ENCODE measurements at regions not wholly inside any gene's neighbourhood (a gene's known extent, or its start where the extent isn't known, plus 50 kb on each side); places are given as distances from the start of the nearest gene placed in this dataset.

GRCh38 chr5:111887706-111888105, 130.7 kb upstream of the NREP start:
- no peaks in the 10 kb centered on the region for H3K79me2 ChIP-seq (ENCODE audit: insufficient read depth, low read length)
- no peak overlapping the region for H2AFZ ChIP-seq (ENCODE audit: low read length)
- H4K20me1 ChIP-seq (ENCODE audit: insufficient read depth, low read length) = no peaks in the 10 kb centered on the region
- H3K36me3 ChIP-seq (ENCODE audit: insufficient read depth, low read length) = no peaks in the 10 kb centered on the region
- H3K27ac ChIP-seq (ENCODE audit: low read depth, low read length) = no peak overlapping the region
- H3K4me2 ChIP-seq (ENCODE audit: insufficient read depth, low read length) = no peak overlapping the region
- no peak for DNase-seq (ENCODE audit: insufficient read length, low spot score, missing footprints)
- H3K27me3 ChIP-seq (ENCODE audit: insufficient read depth, low read length) = no peaks in the 10 kb centered on the region
- no peak overlapping the region for H3K4me3 ChIP-seq (ENCODE audit: insufficient read depth, low read length)
- no peaks in the 10 kb centered on the region for H3K4me1 ChIP-seq (ENCODE audit: insufficient read depth, low read length)
- TF ChIP-seq, protein P1, sequence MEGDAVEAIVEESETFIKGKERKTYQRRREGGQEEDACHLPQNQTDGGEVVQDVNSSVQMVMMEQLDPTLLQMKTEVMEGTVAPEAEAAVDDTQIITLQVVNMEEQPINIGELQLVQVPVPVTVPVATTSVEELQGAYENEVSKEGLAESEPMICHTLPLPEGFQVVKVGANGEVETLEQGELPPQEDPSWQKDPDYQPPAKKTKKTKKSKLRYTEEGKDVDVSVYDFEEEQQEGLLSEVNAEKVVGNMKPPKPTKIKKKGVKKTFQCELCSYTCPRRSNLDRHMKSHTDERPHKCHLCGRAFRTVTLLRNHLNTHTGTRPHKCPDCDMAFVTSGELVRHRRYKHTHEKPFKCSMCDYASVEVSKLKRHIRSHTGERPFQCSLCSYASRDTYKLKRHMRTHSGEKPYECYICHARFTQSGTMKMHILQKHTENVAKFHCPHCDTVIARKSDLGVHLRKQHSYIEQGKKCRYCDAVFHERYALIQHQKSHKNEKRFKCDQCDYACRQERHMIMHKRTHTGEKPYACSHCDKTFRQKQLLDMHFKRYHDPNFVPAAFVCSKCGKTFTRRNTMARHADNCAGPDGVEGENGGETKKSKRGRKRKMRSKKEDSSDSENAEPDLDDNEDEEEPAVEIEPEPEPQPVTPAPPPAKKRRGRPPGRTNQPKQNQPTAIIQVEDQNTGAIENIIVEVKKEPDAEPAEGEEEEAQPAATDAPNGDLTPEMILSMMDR (IDR thresholded peaks at IDR 0.05; ENCODE audit: extremely low read depth, low read depth, low read length) = no peak
- H3K9me3 ChIP-seq (ENCODE audit: low read depth, low read length) = no peaks in the 10 kb centered on the region

DNA sequence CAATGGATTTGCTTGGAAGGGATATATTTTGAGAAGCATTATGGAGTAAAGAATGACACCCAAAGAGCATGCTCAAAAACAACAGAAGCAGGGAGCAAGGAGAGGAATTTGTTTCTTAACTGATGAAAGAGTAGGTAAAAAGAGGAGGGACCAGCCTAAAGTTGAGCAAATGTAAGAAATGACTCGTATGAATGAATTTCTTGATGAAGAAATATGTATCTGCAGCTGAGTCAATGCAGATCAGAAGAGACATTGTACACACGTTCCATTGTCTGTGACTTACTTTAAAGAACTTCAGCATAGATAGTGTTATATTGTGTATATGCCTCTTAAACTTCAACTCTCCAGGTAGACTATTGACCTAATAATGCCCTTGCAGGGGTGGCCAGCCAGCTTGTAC, 112.7 kb upstream of the NREP start:
- H3K36me3 ChIP-seq (ENCODE audit: insufficient read depth, low read length) = no peaks in the 10 kb centered on the region
- no peak overlapping the region for H3K27ac ChIP-seq (ENCODE audit: low read depth, low read length)
- H4K20me1 ChIP-seq (ENCODE audit: insufficient read depth, low read length) = no peaks in the 10 kb centered on the region
- H3K4me1 ChIP-seq (ENCODE audit: insufficient read depth, low read length) = no peaks in the 10 kb centered on the region
- no peaks in the 10 kb centered on the region for H3K9me3 ChIP-seq (ENCODE audit: low read depth, low read length)
- H3K4me2 ChIP-seq (ENCODE audit: insufficient read depth, low read length) = no peak overlapping the region
- TF ChIP-seq, protein P1 (IDR thresholded peaks at IDR 0.05; ENCODE audit: extremely low read depth, low read depth, low read length) = no peak
- H3K79me2 ChIP-seq (ENCODE audit: insufficient read depth, low read length) = no peaks in the 10 kb centered on the region
- no peak overlapping the region for H2AFZ ChIP-seq (ENCODE audit: low read length)
- DNase-seq (ENCODE audit: insufficient read length, low spot score, missing footprints) = no peak
- H3K27me3 ChIP-seq (ENCODE audit: insufficient read depth, low read length) = no peaks in the 10 kb centered on the region
- no peak overlapping the region for H3K4me3 ChIP-seq (ENCODE audit: insufficient read depth, low read length)

DNA sequence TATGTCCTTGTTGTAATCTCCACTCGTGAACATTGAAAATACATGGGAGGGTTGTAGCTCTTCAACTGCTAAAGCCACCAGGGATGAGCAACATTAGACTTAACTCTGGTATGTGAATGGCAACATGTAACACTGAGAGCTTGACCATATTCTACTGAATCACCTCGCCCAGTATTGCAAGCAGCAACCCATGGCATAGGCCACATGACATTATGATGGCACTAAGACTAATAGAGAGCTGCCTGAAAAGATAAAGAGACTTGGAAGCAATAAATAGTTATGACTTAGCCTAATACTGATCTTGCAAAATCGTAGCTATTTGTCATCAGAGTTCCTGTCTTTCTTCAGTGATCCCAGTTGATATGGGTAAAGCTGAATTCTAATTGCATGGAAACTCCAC, 108.4 kb upstream of the NREP start:
- peaks cover under 1% of the 10 kb centered on the region for H3K4me1 ChIP-seq (ENCODE audit: insufficient read depth, low read length)
- no peaks in the 10 kb centered on the region for H3K79me2 ChIP-seq (ENCODE audit: insufficient read depth, low read length)
- no peaks in the 10 kb centered on the region for H3K27me3 ChIP-seq (ENCODE audit: insufficient read depth, low read length)
- no peaks in the 10 kb centered on the region for H3K36me3 ChIP-seq (ENCODE audit: insufficient read depth, low read length)
- DNase-seq (ENCODE audit: insufficient read length, low spot score, missing footprints) = no peak
- H2AFZ ChIP-seq (ENCODE audit: low read length) = no peak overlapping the region
- TF ChIP-seq, protein P1 (IDR thresholded peaks at IDR 0.05; ENCODE audit: extremely low read depth, low read depth, low read length) = no peak
- no peak overlapping the region for H3K4me3 ChIP-seq (ENCODE audit: insufficient read depth, low read length)
- H3K4me2 ChIP-seq (ENCODE audit: insufficient read depth, low read length) = no peak overlapping the region
- H4K20me1 ChIP-seq (ENCODE audit: insufficient read depth, low read length) = no peaks in the 10 kb centered on the region
- no peak overlapping the region for H3K27ac ChIP-seq (ENCODE audit: low read depth, low read length)
- H3K9me3 ChIP-seq (ENCODE audit: low read depth, low read length) = no peaks in the 10 kb centered on the region

DNA sequence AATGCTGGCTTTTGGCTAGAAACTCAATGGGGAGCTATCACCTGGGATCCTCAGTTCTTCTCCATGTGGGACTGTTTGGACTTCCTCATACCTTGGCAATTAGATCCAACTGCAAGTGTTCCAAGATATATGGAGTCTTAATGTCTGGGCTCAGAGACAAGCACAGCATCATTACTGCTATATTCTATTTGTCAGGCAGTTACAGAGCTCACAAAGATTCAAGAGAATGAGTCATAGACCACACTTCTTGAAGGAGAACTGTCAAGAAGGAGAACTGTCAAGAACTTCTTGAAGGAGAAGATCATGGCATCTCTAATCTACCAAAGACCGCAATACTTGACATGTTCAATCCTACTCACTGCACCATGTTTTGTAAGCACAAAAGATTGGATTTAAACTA, 106.8 kb upstream of the NREP start:
- TF ChIP-seq, protein P1 (IDR thresholded peaks at IDR 0.05; ENCODE audit: extremely low read depth, low read depth, low read length) = no peak
- no peak for DNase-seq (ENCODE audit: insufficient read length, low spot score, missing footprints)
- Histone ChIP-seq H3K27ac (ENCODE audit: low read depth, low read length) (no peak overlapping the region), H3K4me2 (ENCODE audit: insufficient read depth, low read length) (no peak overlapping the region), H2AFZ (ENCODE audit: low read length) (no peak overlapping the region), H3K79me2 (ENCODE audit: insufficient read depth, low read length) (no peaks in the 10 kb centered on the region), H3K4me1 (ENCODE audit: insufficient read depth, low read length) (peaks cover 15% of the 10 kb centered on the region), H3K27me3 (ENCODE audit: insufficient read depth, low read length) (no peaks in the 10 kb centered on the region), H3K9me3 (ENCODE audit: low read depth, low read length) (no peaks in the 10 kb centered on the region), H3K36me3 (ENCODE audit: insufficient read depth, low read length) (no peaks in the 10 kb centered on the region), H3K4me3 (ENCODE audit: insufficient read depth, low read length) (no peak overlapping the region), H4K20me1 (ENCODE audit: insufficient read depth, low read length) (no peaks in the 10 kb centered on the region)
